GM13976 (cell line): ENCODE measurements at regions not wholly inside any gene's neighbourhood (a gene's known extent, or its start where the extent isn't known, plus 50 kb on each side); places are given as distances from the start of the nearest gene placed in this dataset.

Source experiments
- DNase-seq: peaks from one replicate; pipeline ENCODE4 v3.0.0; 2012; ENCODE audit warnings: low spot score
- in situ Hi-C: fragments of 300-500 bp; cut with MboI; formaldehyde crosslinking; loops from one replicate; pipeline ENCODE4 v1.12.0; 2022; ENCODE audit warnings: low sequenced_read_pairs, mixed read lengths, inconsistent platforms; ENCODE audit not compliant: unreplicated experiment
- TF ChIP-seq, protein P1 (sequence below): IDR thresholded peaks from 2 replicates; pipeline ENCODE4 v1.5.1; 2012; ENCODE audit warnings: borderline replicate concordance, mild to moderate bottlenecking; ENCODE audit not compliant: insufficient read depth; ENCODE audit errors: extremely low read depth, missing control alignments, control extremely low read depth

DNA sequence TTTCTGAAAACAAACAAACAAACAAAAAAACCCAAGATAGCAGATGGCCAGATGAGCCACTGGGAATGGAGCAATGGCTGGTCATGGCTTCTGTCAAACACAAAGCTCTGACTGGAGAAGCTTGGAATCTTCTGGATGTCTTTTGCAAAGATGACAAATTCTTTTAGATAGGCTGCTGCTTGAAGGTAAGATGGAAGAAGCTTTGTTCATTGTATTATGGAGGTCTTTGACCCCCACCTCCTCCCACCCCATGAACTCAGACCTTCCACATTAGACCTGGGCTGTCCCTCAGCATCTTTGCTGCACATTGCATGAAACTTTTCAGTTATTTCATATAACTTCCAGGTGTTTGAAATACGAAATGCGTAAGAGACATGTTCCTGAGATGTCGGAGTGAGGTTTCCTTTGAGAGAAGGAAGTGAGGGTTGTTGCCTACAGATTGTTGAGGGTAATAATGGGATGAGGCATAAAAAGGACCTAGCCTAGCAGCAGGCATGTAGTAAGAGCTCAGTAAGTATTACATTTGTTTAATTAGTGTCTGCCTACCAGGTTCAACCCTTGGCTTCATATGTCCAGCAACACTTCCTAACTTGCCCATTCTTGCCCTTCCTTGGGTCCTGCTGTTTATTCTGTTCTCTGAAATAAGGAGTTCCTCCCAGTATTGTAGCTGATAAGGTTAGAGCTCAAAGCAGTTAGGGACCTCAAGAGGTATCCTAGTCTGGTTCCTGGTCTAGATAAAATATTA lies 51.4 kb upstream of the IER3 start:
- TF ChIP-seq, protein P1, sequence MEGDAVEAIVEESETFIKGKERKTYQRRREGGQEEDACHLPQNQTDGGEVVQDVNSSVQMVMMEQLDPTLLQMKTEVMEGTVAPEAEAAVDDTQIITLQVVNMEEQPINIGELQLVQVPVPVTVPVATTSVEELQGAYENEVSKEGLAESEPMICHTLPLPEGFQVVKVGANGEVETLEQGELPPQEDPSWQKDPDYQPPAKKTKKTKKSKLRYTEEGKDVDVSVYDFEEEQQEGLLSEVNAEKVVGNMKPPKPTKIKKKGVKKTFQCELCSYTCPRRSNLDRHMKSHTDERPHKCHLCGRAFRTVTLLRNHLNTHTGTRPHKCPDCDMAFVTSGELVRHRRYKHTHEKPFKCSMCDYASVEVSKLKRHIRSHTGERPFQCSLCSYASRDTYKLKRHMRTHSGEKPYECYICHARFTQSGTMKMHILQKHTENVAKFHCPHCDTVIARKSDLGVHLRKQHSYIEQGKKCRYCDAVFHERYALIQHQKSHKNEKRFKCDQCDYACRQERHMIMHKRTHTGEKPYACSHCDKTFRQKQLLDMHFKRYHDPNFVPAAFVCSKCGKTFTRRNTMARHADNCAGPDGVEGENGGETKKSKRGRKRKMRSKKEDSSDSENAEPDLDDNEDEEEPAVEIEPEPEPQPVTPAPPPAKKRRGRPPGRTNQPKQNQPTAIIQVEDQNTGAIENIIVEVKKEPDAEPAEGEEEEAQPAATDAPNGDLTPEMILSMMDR, result no peak
- in situ Hi-C loops, result no loop called here

More for the DNA sequence above, 51.4 kb upstream of the IER3 start:
- DNase-seq, result no peak
